Neuronal stem cell (in vitro differentiated cells): ENCODE measurements at regions not wholly inside any gene's neighbourhood (a gene's known extent, or its start where the extent isn't known, plus 50 kb on each side); places are given as distances from the start of the nearest gene placed in this dataset.
A peak's percentile ranks its signal among the peaks of the same experiment; 100 is the strongest.

Experiments used
- DNase-seq: peaks from one replicate; pipeline ENCODE4 v3.0.0-alpha.2; 2013; ENCODE audit warnings: low spot score
- H2AFZ ChIP-seq: one replicate; pipeline ENCODE4 v1.6.1; 2013; ENCODE audit warnings: mild to moderate bottlenecking, low read length, inconsistent platforms
- H2AK5ac ChIP-seq: 2 replicates; pipeline ENCODE4 v1.6.1; 2013; ENCODE audit warnings: low read depth, mild to moderate bottlenecking, inconsistent platforms, low read length, moderate library complexity, mixed read lengths
- H2BK120ac ChIP-seq: 2 replicates; pipeline ENCODE4 v1.6.1; 2013; ENCODE audit warnings: low read depth, mild to moderate bottlenecking, inconsistent platforms, low read length, moderate library complexity, mixed read lengths
- H2BK12ac ChIP-seq: one replicate; pipeline ENCODE4 v1.6.1; 2013; ENCODE audit warnings: low read length, inconsistent platforms
- H2BK15ac ChIP-seq: 2 replicates; pipeline ENCODE4 v1.6.1; 2013; ENCODE audit warnings: mild to moderate bottlenecking, low read length, inconsistent platforms, mixed read lengths
- H2BK5ac ChIP-seq: one replicate; pipeline ENCODE4 v1.6.1; 2013; ENCODE audit warnings: inconsistent platforms, mild to moderate bottlenecking, low read length, moderate library complexity
- H3K14ac ChIP-seq: one replicate; pipeline ENCODE4 v1.6.1; 2013; ENCODE audit warnings: low read length, inconsistent platforms
- H3K18ac ChIP-seq: 2 replicates; pipeline ENCODE4 v1.6.1; 2013; ENCODE audit warnings: low read length, inconsistent platforms
- H3K23ac ChIP-seq: 2 replicates; pipeline ENCODE4 v1.6.1; 2013; ENCODE audit warnings: low read depth, mild to moderate bottlenecking, mixed read lengths, low read length, inconsistent platforms; ENCODE audit not compliant: poor library complexity
- H3K27ac ChIP-seq: replicated peaks from 3 replicates; pipeline ENCODE4 v1.5.1; 2013; ENCODE audit warnings: low read length, inconsistent platforms
- H3K27me3 ChIP-seq, 3 experiments: 2 replicates each; pipeline ENCODE4 v1.6.1; 2013; ENCODE audit warnings: low read length in 3 of 3, mild to moderate bottlenecking in 2 of 3, inconsistent platforms in 1 of 3, low read depth in 1 of 3, mixed read lengths in 1 of 3, moderate library complexity in 1 of 3; ENCODE audit not compliant: control insufficient read depth in 3 of 3, insufficient read depth in 3 of 3
- H3K36me3 ChIP-seq, 2 donors: replicated peaks in 1 of 2; 2 replicates each; pipeline ENCODE4 v1.6.1; 2013; ENCODE audit warnings: low read length in 2 of 2; ENCODE audit not compliant: control insufficient read depth in 2 of 2, insufficient read depth in 2 of 2
- H3K4ac ChIP-seq: 2 replicates; pipeline ENCODE4 v1.6.1; 2013; ENCODE audit warnings: inconsistent platforms, mild to moderate bottlenecking, low read length, moderate library complexity
- H3K4me1 ChIP-seq, 2 donors: 1 replicate in 1 of 2; 2 replicates in 1 of 2; pipeline ENCODE4 v1.6.1; 2013; ENCODE audit warnings: low read length in 2 of 2, low read depth in 1 of 2; ENCODE audit not compliant: control insufficient read depth in 2 of 2, insufficient read depth in 1 of 2
- H3K4me2 ChIP-seq: one replicate; pipeline ENCODE4 v1.6.1; 2013; ENCODE audit warnings: mild to moderate bottlenecking, low read length, inconsistent platforms; ENCODE audit not compliant: insufficient read depth, poor library complexity, severe bottlenecking
- H3K4me3 ChIP-seq, 2 donors: 2 replicates each; pipeline ENCODE4 v1.5.1; 2013; ENCODE audit warnings: low read length in 2 of 2, mild to moderate bottlenecking in 2 of 2, inconsistent platforms in 1 of 2, moderate library complexity in 1 of 2
- H3K79me1 ChIP-seq: one replicate; pipeline ENCODE4 v1.6.1; 2013; ENCODE audit warnings: low read depth, mild to moderate bottlenecking, inconsistent platforms, low read length, moderate library complexity
- H3K9ac ChIP-seq: one replicate; pipeline ENCODE4 v1.6.1; 2013; ENCODE audit warnings: mild to moderate bottlenecking, low read depth, low read length, inconsistent platforms; ENCODE audit not compliant: poor library complexity
- H3K9me3 ChIP-seq, 2 donors: replicated peaks in 1 of 2; 2 replicates each; pipeline versions ENCODE3 to v1.6.1; 2013; ENCODE audit warnings: low read length in 2 of 2, mild to moderate bottlenecking in 2 of 2, inconsistent platforms in 1 of 2, low read depth in 1 of 2, mixed read lengths in 1 of 2, moderate library complexity in 1 of 2; ENCODE audit not compliant: control insufficient read depth in 2 of 2, insufficient read depth in 1 of 2
- H4K8ac ChIP-seq: one replicate; pipeline ENCODE4 v1.6.1; 2013; ENCODE audit warnings: low read depth, mild to moderate bottlenecking, inconsistent platforms, low read length, moderate library complexity
- H4K91ac ChIP-seq: one replicate; pipeline ENCODE4 v1.6.1; 2013; ENCODE audit warnings: low read length, low read depth, mild to moderate bottlenecking, inconsistent platforms; ENCODE audit not compliant: poor library complexity
- WGBS, 2 donors: extraction: QIAGEN DNeasy Blood & Tissue Kit; methylation state at CpG; one replicate each; pipeline ENCODE4 v1.1.7; 2013; ENCODE audit warnings: missing lambda C conversion rate in 2 of 2, mixed read lengths in 1 of 2; ENCODE audit not compliant: insufficient read length in 2 of 2, insufficient replicate concordance in 1 of 2; ENCODE audit errors: extremely low coverage in 2 of 2; 5-methylcytosine and 5-hydroxymethylcytosine counted together

GRCh38 chrX:39848243-39848642, 249.5 kb downstream of the BCOR start:
- Histone ChIP-seq H3K14ac (no peak overlapping the region), H2BK12ac (no peak overlapping the region), H3K36me3 (no peaks in the 10 kb centered on the region), H3K79me1 (no peaks in the 10 kb centered on the region), H3K9me3 (peaks cover 0 to 3% of the 10 kb centered on the region in 2 donors), H3K4ac (no peak overlapping the region), H3K4me1 (peaks cover 6 to 13% of the 10 kb centered on the region in 2 donors), H3K4me3 (no peak overlapping the region), H2AK5ac (no peak overlapping the region), H3K4me2 (no peak overlapping the region), H2AFZ (no peak overlapping the region), H4K8ac (no peak overlapping the region), H3K23ac (no peak overlapping the region), H3K27me3 (no peaks in the 10 kb centered on the region), H2BK120ac (no peak overlapping the region), H3K9ac (no peak overlapping the region), H2BK5ac (no peak overlapping the region), H2BK15ac (no peak overlapping the region), H3K27ac (no peak overlapping the region), H4K91ac (no peak overlapping the region), H3K18ac (no peak overlapping the region)
- DNase-seq: no peak
- no CpG with 5 or more reads among the region's 5 CpGs for WGBS, 2 donors

- no peak overlapping the region for H3K4me3 ChIP-seq
- no peak overlapping the region for H3K4ac ChIP-seq
- no peaks in the 10 kb centered on the region for H3K36me3 ChIP-seq
- H4K8ac ChIP-seq: no peak overlapping the region
- H3K9ac ChIP-seq: no peak overlapping the region
- H3K9me3 ChIP-seq: peaks cover 0 to 3% of the 10 kb centered on the region in 2 donors
- H3K79me1 ChIP-seq: no peaks in the 10 kb centered on the region
- H2AK5ac ChIP-seq: no peak overlapping the region
- H3K14ac ChIP-seq: no peak overlapping the region
- WGBS, 2 donors: no CpG with 5 or more reads among the region's 7 CpGs
- no peak overlapping the region for H2BK12ac ChIP-seq
- H3K4me2 ChIP-seq: no peak overlapping the region
- no peaks in the 10 kb centered on the region for H3K27me3 ChIP-seq
- no peak overlapping the region for H3K23ac ChIP-seq
- H3K18ac ChIP-seq: no peak overlapping the region
- no peak overlapping the region for H4K91ac ChIP-seq
- H2BK120ac ChIP-seq: no peak overlapping the region
- no peak for DNase-seq
- no peak overlapping the region for H2BK5ac ChIP-seq
- no peak overlapping the region for H2AFZ ChIP-seq
- peaks cover 6 to 13% of the 10 kb centered on the region in 2 donors for H3K4me1 ChIP-seq
- no peak overlapping the region for H3K27ac ChIP-seq
- H2BK15ac ChIP-seq: no peak overlapping the region
Measured at GRCh38 chrX:39848900-39849299, 248.9 kb downstream of the BCOR start.

- Histone ChIP-seq H3K4me3 (no peak overlapping the region), H3K27me3 (no peaks in the 10 kb centered on the region), H3K4me1 (peaks cover 6 to 8% of the 10 kb centered on the region in 2 donors), H3K79me1 (no peaks in the 10 kb centered on the region), H3K4ac (no peak overlapping the region), H2BK120ac (no peak overlapping the region), H2BK15ac (no peak overlapping the region), H3K9ac (no peak overlapping the region), H3K4me2 (no peak overlapping the region), H3K23ac (no peak overlapping the region), H2BK12ac (no peak overlapping the region), H4K91ac (no peak overlapping the region), H2AFZ (peak overlapping the region; percentile 21), H2BK5ac (no peak overlapping the region), H3K27ac (no peak overlapping the region), H3K14ac (no peak overlapping the region), H3K9me3 (peaks cover 0 to 3% of the 10 kb centered on the region in 2 donors), H3K36me3 (no peaks in the 10 kb centered on the region), H3K18ac (no peak overlapping the region), H2AK5ac (no peak overlapping the region), H4K8ac (no peak overlapping the region)
- WGBS, 2 donors: no CpG with 5 or more reads among the region's 4 CpGs
- no peak for DNase-seq
Measured at GRCh38 chrX:39850209-39850608, 247.5 kb downstream of the BCOR start.

- H3K9me3 ChIP-seq: peaks cover 0 to 3% of the 10 kb centered on the region in 2 donors
- H2BK12ac ChIP-seq: no peak overlapping the region
- no peaks in the 10 kb centered on the region for H3K79me1 ChIP-seq
- H2AFZ ChIP-seq: peak overlapping the region; percentile 21
- no peak overlapping the region for H3K23ac ChIP-seq
- H3K4me3 ChIP-seq: no peak overlapping the region
- peaks cover 6% of the 10 kb centered on the region in 2 donors for H3K4me1 ChIP-seq
- no peak overlapping the region for H3K27ac ChIP-seq
- no peak overlapping the region for H3K9ac ChIP-seq
- no peak overlapping the region for H3K4ac ChIP-seq
- no peak overlapping the region for H4K8ac ChIP-seq
- no peak overlapping the region for H4K91ac ChIP-seq
- no peak overlapping the region for H2BK15ac ChIP-seq
- H3K14ac ChIP-seq: no peak overlapping the region
- WGBS, 2 donors: no CpG with 5 or more reads among the region's 3 CpGs
- peak overlapping the region; percentile 3 for H3K18ac ChIP-seq
- no peak for DNase-seq
- H3K27me3 ChIP-seq: no peaks in the 10 kb centered on the region
- no peak overlapping the region for H2BK5ac ChIP-seq
- no peaks in the 10 kb centered on the region for H3K36me3 ChIP-seq
- H2AK5ac ChIP-seq: no peak overlapping the region
- no peak overlapping the region for H2BK120ac ChIP-seq
- no peak overlapping the region for H3K4me2 ChIP-seq
Measured at GRCh38 chrX:39850630-39851152, 247.1 kb downstream of the BCOR start.
